IMR-90 (cell line): ENCODE measurements at regions not wholly inside any gene's neighbourhood (a gene's known extent, or its start where the extent isn't known, plus 50 kb on each side); places are given as distances from the start of the nearest gene placed in this dataset.
A peak's percentile ranks its signal among the peaks of the same experiment; 100 is the strongest.

ENCODE experiments used
- ATAC-seq: fragments of 200-7000 bp; cut with Tn5 transposase; 2 replicates; pipeline ENCODE4 v1.9.1; 2020; ENCODE audit warnings: low read depth, mild to moderate bottlenecking, moderate library complexity
- BruUV-seq: library from RNA; stranded (reverse); fragments of 400-500 nt; replicated peaks from 2 replicates; lab custom pipeline; 2021; lab: Mats Ljungman, UMichigan
- CTCF ChIA-PET: fragments of 300-600 bp; formaldehyde crosslinking; extraction: SDS; loops from one replicate; lab custom pipeline; 2021; ENCODE audit warnings: antibody characterized with exemption; lab: Yijun Ruan, JAX
- POLR2A ChIA-PET: fragments of 300-600 bp; sonication (Branson Sonifier 250); formaldehyde crosslinking; loops from one replicate; lab custom pipeline; 2022; ENCODE audit warnings: antibody characterized with exemption; ENCODE audit not compliant: unreplicated experiment; lab: Charles Lee
- DNase-seq: peaks from one replicate; pipeline ENCODE4 v3.0.0; 2013
- H2AFZ ChIP-seq: replicated peaks from 2 replicates; pipeline ENCODE3; 2013; ENCODE audit warnings: low read length, mild to moderate bottlenecking; ENCODE audit not compliant: poor library complexity
- H2AK5ac ChIP-seq: 2 replicates; pipeline ENCODE4 v1.6.1; 2013; ENCODE audit warnings: low read depth, low read length, inconsistent platforms
- H2AK9ac ChIP-seq: replicated peaks from 2 replicates; pipeline ENCODE3; 2013; ENCODE audit warnings: mild to moderate bottlenecking, low read depth, low read length, moderate library complexity; ENCODE audit not compliant: poor library complexity
- H2BK120ac ChIP-seq: 2 replicates; pipeline ENCODE4 v1.6.1; 2013; ENCODE audit warnings: low read depth, low read length, inconsistent platforms
- H2BK15ac ChIP-seq: 3 replicates; pipeline ENCODE4 v1.6.1; 2013; ENCODE audit warnings: low read depth, low read length, inconsistent platforms
- H2BK20ac ChIP-seq: 2 replicates; pipeline ENCODE4 v1.6.1; 2013; ENCODE audit warnings: low read depth, mild to moderate bottlenecking, inconsistent platforms, low read length, moderate library complexity
- H2BK5ac ChIP-seq: 2 replicates; pipeline ENCODE4 v1.6.1; 2013; ENCODE audit warnings: mild to moderate bottlenecking, low read depth, low read length, inconsistent platforms; ENCODE audit not compliant: poor library complexity, severe bottlenecking
- H3K14ac ChIP-seq: replicated peaks from 2 replicates; pipeline ENCODE4 v1.6.1; 2013; ENCODE audit warnings: low read depth, low read length, inconsistent platforms
- H3K18ac ChIP-seq: 2 replicates; pipeline ENCODE4 v1.6.1; 2013; ENCODE audit warnings: low read depth, low read length, control low read depth
- H3K23ac ChIP-seq: 2 replicates; pipeline ENCODE4 v1.6.1; 2013; ENCODE audit warnings: low read depth, low read length, inconsistent platforms
- H3K27ac ChIP-seq: 2 replicates; pipeline ENCODE4 v1.5.1; 2013; ENCODE audit warnings: mild to moderate bottlenecking, control low read depth, low read length; ENCODE audit not compliant: insufficient read depth
- H3K27me3 ChIP-seq: 2 replicates; pipeline ENCODE4 v1.6.1; 2013; ENCODE audit warnings: low read length; ENCODE audit not compliant: control insufficient read depth, insufficient read depth
- H3K36me3 ChIP-seq: 2 replicates; pipeline ENCODE4 v1.6.1; 2013; ENCODE audit warnings: low read length, mixed read lengths; ENCODE audit not compliant: control insufficient read depth, insufficient read depth
- H3K4ac ChIP-seq: 2 replicates; pipeline ENCODE4 v1.6.1; 2013; ENCODE audit warnings: low read depth, low read length, inconsistent platforms
- H3K4me1 ChIP-seq: 2 replicates; pipeline ENCODE4 v1.6.1; 2013; ENCODE audit warnings: low read length, mixed read lengths; ENCODE audit not compliant: control insufficient read depth, insufficient read depth
- H3K4me2 ChIP-seq: 2 replicates; pipeline ENCODE4 v1.6.1; 2013; ENCODE audit warnings: low read depth, mild to moderate bottlenecking, control low read depth, low read length, moderate library complexity
- H3K4me3 ChIP-seq: 2 replicates; pipeline ENCODE4 v1.5.1; 2013; ENCODE audit warnings: low read depth, mild to moderate bottlenecking, control low read depth, low read length, moderate library complexity; ENCODE audit not compliant: insufficient read depth
- H3K56ac ChIP-seq: 2 replicates; pipeline ENCODE4 v1.6.1; 2013; ENCODE audit warnings: low read length, inconsistent platforms; ENCODE audit not compliant: insufficient read depth; ENCODE audit errors: extremely low read depth
- H3K79me1 ChIP-seq, 2 experiments: 2 replicates each; pipeline ENCODE4 v1.6.1; 2013; ENCODE audit warnings: low read length in 2 of 2, inconsistent platforms in 1 of 2, low read depth in 1 of 2
- H3K9ac ChIP-seq: 2 replicates; pipeline ENCODE4 v1.6.1; 2013; ENCODE audit warnings: low read depth, low read length, control low read depth
- H3K9me1 ChIP-seq: 2 replicates; pipeline ENCODE4 v1.6.1; 2013; ENCODE audit warnings: low read length, inconsistent platforms; ENCODE audit not compliant: insufficient read depth
- H3K9me3 ChIP-seq: 2 replicates; pipeline ENCODE4 v1.6.1; 2013; ENCODE audit warnings: low read length; ENCODE audit not compliant: control insufficient read depth, insufficient read depth
- H4K20me1 ChIP-seq: 2 replicates; pipeline ENCODE4 v1.6.1; 2013; ENCODE audit warnings: low read length, inconsistent platforms; ENCODE audit not compliant: insufficient read depth
- H4K5ac ChIP-seq: 2 replicates; pipeline ENCODE4 v1.6.1; 2013; ENCODE audit warnings: mild to moderate bottlenecking, low read depth, low read length, control low read depth
- H4K8ac ChIP-seq, 2 experiments: 2 replicates each; pipeline ENCODE4 v1.6.1; 2013; ENCODE audit warnings: low read depth in 2 of 2, low read length in 2 of 2, control low read depth in 1 of 2, inconsistent platforms in 1 of 2
- H4K91ac ChIP-seq: 2 replicates; pipeline ENCODE4 v1.6.1; 2013; ENCODE audit warnings: low read depth, low read length, inconsistent platforms; ENCODE audit not compliant: insufficient read depth
- BHLHE40 ChIP-seq: fragments of 150-350 bp; IDR thresholded peaks from 2 replicates; pipeline ENCODE4 v1.6.1; 2016; ENCODE audit warnings: mild to moderate bottlenecking, low read depth, low read length
- CEBPB ChIP-seq: IDR thresholded peaks from 2 replicates; pipeline ENCODE4 v1.6.1; 2012; ENCODE audit warnings: low read depth, low read length, improper control_type of control experiment
- CHD1 ChIP-seq: IDR thresholded peaks from 2 replicates; pipeline ENCODE4 v1.6.1; 2012; ENCODE audit warnings: low read depth, low read length, improper control_type of control experiment
- CTCF ChIP-seq: conservative IDR thresholded peaks from 2 replicates; pipeline ENCODE4 v1.5.1; 2012; ENCODE audit warnings: mild to moderate bottlenecking, low read depth, low read length, improper control_type of control experiment
- MAFK ChIP-seq: IDR thresholded peaks from 2 replicates; pipeline ENCODE4 v1.6.1; 2012; ENCODE audit warnings: low read depth, low read length, improper control_type of control experiment
- POLR2A ChIP-seq: IDR thresholded peaks from 2 replicates; pipeline ENCODE4 v1.6.1; 2012; ENCODE audit warnings: mild to moderate bottlenecking, low read depth, low read length
- RCOR1 ChIP-seq: IDR thresholded peaks from 2 replicates; pipeline ENCODE4 v1.6.1; 2012; ENCODE audit warnings: mild to moderate bottlenecking, low read length, improper control_type of control experiment; ENCODE audit not compliant: insufficient replicate concordance
- RFX5 ChIP-seq: IDR thresholded peaks from 2 replicates; pipeline ENCODE4 v1.8.0; 2012; ENCODE audit warnings: low read depth, mild to moderate bottlenecking, low read length, moderate library complexity
- SMC3 ChIP-seq: fragments of 150-350 bp; IDR thresholded peaks from 2 replicates; pipeline ENCODE4 v1.6.1; 2016; ENCODE audit warnings: low read depth, mild to moderate bottlenecking, antibody characterized with exemption, low read length, moderate library complexity
- WGBS, 2 experiments: methylation state at CpG; one replicate each; pipeline versions ENCODE4 v1.1.5 to v1.1.7; 2013; ENCODE audit warnings: missing lambda C conversion rate in 2 of 2; ENCODE audit not compliant: insufficient read length in 1 of 2; ENCODE audit errors: extremely low coverage in 2 of 2; 5-methylcytosine and 5-hydroxymethylcytosine counted together
- dilution Hi-C: fragments of 300-500 bp; cut with HindIII; formaldehyde crosslinking; loops from one replicate; pipeline ENCODE4 v1.14.3; 2018; ENCODE audit warnings: low sequenced_read_pairs; ENCODE audit not compliant: unreplicated experiment
- in situ Hi-C: fragments of 300-500 bp; cut with MboI; formaldehyde crosslinking; loops from 3 replicates; pipeline ENCODE4 v1.14.3; 2019; ENCODE audit warnings: low sequenced_read_pairs, inconsistent platforms, mixed read lengths
- intact Hi-C: fragments of 100-400 bp; cut with micrococcal nuclease; formaldehyde crosslinking; loops from 2 replicates; pipeline ENCODE4 v1.10.0; 2022
- TF ChIP-seq, protein P1 (sequence below): fragments of 150-350 bp; IDR thresholded peaks from 2 replicates; pipeline ENCODE4 v1.6.1; 2016; ENCODE audit warnings: low read depth, mild to moderate bottlenecking, low read length, moderate library complexity, borderline replicate concordance

GRCh38 chr1:59149435-59149834, 147.5 kb upstream of the FGGY start:
- Histone ChIP-seq H4K20me1 (no peaks in the 10 kb centered on the region), H3K56ac (no peak overlapping the region), H3K4ac (peak overlapping the region; percentile 79), H2BK120ac (peak overlapping the region; percentile 80), H3K27ac (peak overlapping the region; percentile 32; the same call in 1 of the 2 replicates), H2BK20ac (peak overlapping the region; percentile 80), H3K23ac (peak overlapping the region; percentile 24; the same call in 1 of the 2 replicates), H2AK5ac (peak overlapping the region; percentile 91), H3K9me1 (peaks cover 10% of the 10 kb centered on the region; the same call in 1 of the 2 replicates), H2AFZ (no peak overlapping the region), H3K27me3 (no peaks in the 10 kb centered on the region), H3K4me1 (peaks cover 21% of the 10 kb centered on the region), H3K79me1 (no peaks in the 10 kb centered on the region; a peak in 1 of 4 replicates), H3K9me3 (no peaks in the 10 kb centered on the region), H4K8ac (peak overlapping the region; percentile 31 to 64; a peak in 3 of 4 replicates), H2BK15ac (peak overlapping the region; percentile 94; the same call in 1 of the 3 replicates), H4K5ac (peak overlapping the region; percentile 43; the same call in 1 of the 2 replicates), H3K4me2 (no peak overlapping the region), H2AK9ac (no peak overlapping the region), H3K18ac (0 out of 2 replicates have a peak overlapping the region, but pooled peaks have one; percentile 26), H3K14ac (0 out of 2 replicates have a peak overlapping the region, but pooled peaks have one; percentile 33), H4K91ac (peak overlapping the region; percentile 74), H3K9ac (no peak overlapping the region), H3K36me3 (no peaks in the 10 kb centered on the region), H2BK5ac (peak overlapping the region; percentile 25), H3K4me3 (no peak overlapping the region)
- POLR2A ChIA-PET, result no interaction called here
- TF ChIP-seq CEBPB (no peak), CTCF (no peak), SMC3 (no peak), RFX5 (no peak), POLR2A (no peak), CHD1 (no peak), MAFK (no peak), RCOR1 (no peak), BHLHE40 (no peak)
- TF ChIP-seq, protein P1, sequence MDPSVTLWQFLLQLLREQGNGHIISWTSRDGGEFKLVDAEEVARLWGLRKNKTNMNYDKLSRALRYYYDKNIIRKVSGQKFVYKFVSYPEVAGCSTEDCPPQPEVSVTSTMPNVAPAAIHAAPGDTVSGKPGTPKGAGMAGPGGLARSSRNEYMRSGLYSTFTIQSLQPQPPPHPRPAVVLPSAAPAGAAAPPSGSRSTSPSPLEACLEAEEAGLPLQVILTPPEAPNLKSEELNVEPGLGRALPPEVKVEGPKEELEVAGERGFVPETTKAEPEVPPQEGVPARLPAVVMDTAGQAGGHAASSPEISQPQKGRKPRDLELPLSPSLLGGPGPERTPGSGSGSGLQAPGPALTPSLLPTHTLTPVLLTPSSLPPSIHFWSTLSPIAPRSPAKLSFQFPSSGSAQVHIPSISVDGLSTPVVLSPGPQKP, result no peak
- intact Hi-C loops (loop anchor here (10.0 kb wide), 1 partner anchor 135 kb away; no protein-coding TSS in a partner anchor), dilution Hi-C loops (no loop called here), in situ Hi-C loops (loop anchor here (10.0 kb wide), 1 partner anchor 335 kb away; no protein-coding TSS in a partner anchor)
- ATAC-seq (no peak), DNase-seq (no peak)
- BruUV-seq, result no TSS peak
- no CpG with 5 or more reads among the region's 5 CpGs for WGBS, 2 experiments
- CTCF ChIA-PET, result interaction anchor here (0.5 kb wide), 1 partner anchor 631 kb away, joined by 4 read pairs; no protein-coding TSS in a partner anchor
